Neural cell (in vitro differentiated cells): ENCODE measurements at regions not wholly inside any gene's neighbourhood (a gene's known extent, or its start where the extent isn't known, plus 50 kb on each side); places are given as distances from the start of the nearest gene placed in this dataset.

Source experiments
- CTCF ChIP-seq: fragments of 450-650 bp; IDR thresholded peaks from 2 replicates; pipeline ENCODE4 v1.5.1; 2014; ENCODE audit warnings: antibody characterized with exemption, mild to moderate bottlenecking, moderate library complexity; ENCODE audit not compliant: poor library complexity, severe bottlenecking
- EP300 ChIP-seq: fragments of 450-650 bp; conservative IDR thresholded peaks from 2 replicates; pipeline ENCODE4 v1.6.1; 2014; ENCODE audit warnings: antibody characterized with exemption, mild to moderate bottlenecking, moderate library complexity; ENCODE audit not compliant: poor library complexity, severe bottlenecking
- EZH2 ChIP-seq: fragments of 200-600, 300-800 bp; shearing (Covaris generic), sonication (generic); IDR thresholded peaks from 2 replicates; pipeline ENCODE4 v1.6.1; 2014; ENCODE audit warnings: antibody characterized with exemption, low read length, borderline replicate concordance, mild to moderate bottlenecking; ENCODE audit not compliant: insufficient read depth, poor library complexity, severe bottlenecking
- POLR2AphosphoS5 ChIP-seq: IDR thresholded peaks from 2 replicates; pipeline ENCODE4 v1.6.1; 2012
- RAD21 ChIP-seq: fragments of 450-650 bp; conservative IDR thresholded peaks from 2 replicates; pipeline ENCODE4 v1.6.1; 2014; ENCODE audit warnings: antibody characterized with exemption, mild to moderate bottlenecking, moderate library complexity
- REST ChIP-seq: IDR thresholded peaks from 2 replicates; pipeline ENCODE4 v1.6.1; 2012; ENCODE audit warnings: borderline replicate concordance
- SMC3 ChIP-seq: fragments of 450-650 bp; conservative IDR thresholded peaks from 2 replicates; pipeline ENCODE4 v1.6.1; 2014; ENCODE audit warnings: antibody characterized with exemption, mild to moderate bottlenecking, moderate library complexity; ENCODE audit not compliant: poor library complexity
- TAF1 ChIP-seq: IDR thresholded peaks from 2 replicates; pipeline ENCODE4 v1.6.1; 2012; ENCODE audit warnings: low read depth

GRCh38 chr2:186347472-186347871 lies 138.6 kb upstream of the ZC3H15 start:
- TF ChIP-seq EZH2 (no peak), EP300 (no peak), POLR2AphosphoS5 (no peak), CTCF (no peak), SMC3 (no peak), TAF1 (no peak), REST (no peak), RAD21 (no peak)
